NCI-H82 treated with DMSO at 0.1 percent for 48 hours (cell line): ENCODE measurements at regions not wholly inside any gene's neighbourhood (a gene's known extent, or its start where the extent isn't known, plus 50 kb on each side); places are given as distances from the start of the nearest gene placed in this dataset.
A peak's percentile ranks its signal among the peaks of the same experiment; 100 is the strongest.
"Not testable (repeated sequence)": the region's sequence is repeated elsewhere in the genome, so short reads cannot be mapped to it uniquely, and the experiment has no call there.

Source experiments
- DNase-seq: peaks from one replicate; lab custom pipeline; 2025; ENCODE audit not compliant: unreplicated experiment; lab: John Stamatoyannopoulos, UW

- DNase-seq, result no peak
Observed at GRCh38 chr12:9342614-9343353, 134.6 kb upstream of the PZP start.

GRCh38 chr12:9341260-9341585 is 133.0 kb upstream of the PZP start:
- DNase-seq, result no peak

- DNase-seq, result no peak
Observed at GRCh38 chr12:9340422-9341259, 132.4 kb upstream of the PZP start.

- DNase-seq, result no peak
Observed at GRCh38 chr12:9337656-9338055, 129.5 kb upstream of the PZP start.

- DNase-seq, result not testable (repeated sequence)
Observed at GRCh38 chr12:9336375-9337011, 128.3 kb upstream of the PZP start.

- no peak for DNase-seq
Observed at GRCh38 chr12:9335867-9336266, 127.7 kb upstream of the PZP start.

- DNase-seq, result no peak
Observed at GRCh38 chr12:9334964-9335363, 126.8 kb upstream of the PZP start.

- no peak for DNase-seq
Observed at GRCh38 chr12:9334041-9334692, 126.0 kb upstream of the PZP start.

GRCh38 chr12:9333161-9333560 is 125.0 kb upstream of the PZP start:
- no peak for DNase-seq

- no peak for DNase-seq
Observed at GRCh38 chr12:9332564-9332963, 124.4 kb upstream of the PZP start.

- peak; percentile 20 for DNase-seq
Observed at GRCh38 chr12:9331218-9331626, 123.0 kb upstream of the PZP start.

GRCh38 chr12:9329019-9329418 is 120.8 kb upstream of the PZP start:
- no peak for DNase-seq

GRCh38 chr12:9328065-9328464 is 119.9 kb upstream of the PZP start:
- DNase-seq, result no peak

GRCh38 chr12:9327320-9327719 is 119.1 kb upstream of the PZP start:
- no peak for DNase-seq

- not testable (repeated sequence) for DNase-seq
Observed at GRCh38 chr12:9326849-9327248, 118.7 kb upstream of the PZP start.

- DNase-seq, result no peak
Observed at GRCh38 chr12:9326085-9326484, 117.9 kb upstream of the PZP start.

- no peak for DNase-seq
Observed at GRCh38 chr12:9325471-9325870, 117.3 kb upstream of the PZP start.

GRCh38 chr12:9324782-9325181 is 116.6 kb upstream of the PZP start:
- DNase-seq, result no peak

GRCh38 chr12:9323144-9323681 is 115.0 kb upstream of the PZP start:
- DNase-seq, result no peak

- no peak for DNase-seq
Observed at GRCh38 chr12:9319842-9320173, 111.6 kb upstream of the PZP start.

GRCh38 chr12:9319044-9319841 is 111.0 kb upstream of the PZP start:
- DNase-seq, result no peak
